H9 (cell line): ENCODE measurements at regions not wholly inside any gene's neighbourhood (a gene's known extent, or its start where the extent isn't known, plus 50 kb on each side); places are given as distances from the start of the nearest gene placed in this dataset.

Experiments used
- DNase-seq: peaks from one replicate; pipeline ENCODE4 v3.0.0-alpha.2; 2017
- H2AFZ ChIP-seq: one replicate; pipeline ENCODE4 v1.6.1; 2013; ENCODE audit warnings: mild to moderate bottlenecking, low read length, control low read depth, moderate library complexity
- H2AK5ac ChIP-seq: 2 replicates; pipeline ENCODE4 v1.6.1; 2013; ENCODE audit warnings: low read length, control low read depth, mixed read lengths; ENCODE audit not compliant: insufficient read length
- H2BK120ac ChIP-seq: one replicate; pipeline ENCODE4 v1.6.1; 2013; ENCODE audit warnings: low read depth, mild to moderate bottlenecking, low read length, control low read depth, inconsistent platforms; ENCODE audit not compliant: poor library complexity, severe bottlenecking
- H2BK12ac ChIP-seq: 2 replicates; pipeline ENCODE4 v1.6.1; 2013; ENCODE audit warnings: low read length, control low read depth, mixed read lengths, low read depth; ENCODE audit not compliant: insufficient read length
- H2BK15ac ChIP-seq: 2 replicates; pipeline ENCODE4 v1.6.1; 2013; ENCODE audit warnings: low read depth, low read length, control low read depth
- H2BK20ac ChIP-seq: one replicate; pipeline ENCODE4 v1.6.1; 2013; ENCODE audit warnings: low read depth, mild to moderate bottlenecking, low read length, control low read depth, inconsistent platforms; ENCODE audit not compliant: poor library complexity, severe bottlenecking
- H2BK5ac ChIP-seq: 2 replicates; pipeline ENCODE4 v1.6.1; 2013; ENCODE audit warnings: low read length, control low read depth, mixed read lengths; ENCODE audit not compliant: insufficient read length
- H3K14ac ChIP-seq: 2 replicates; pipeline ENCODE4 v1.6.1; 2013; ENCODE audit warnings: low read length, control low read depth; ENCODE audit not compliant: insufficient read depth
- H3K18ac ChIP-seq: 2 replicates; pipeline ENCODE4 v1.6.1; 2013; ENCODE audit warnings: low read depth, mild to moderate bottlenecking, mixed read lengths, low read length, control low read depth; ENCODE audit not compliant: insufficient read length
- H3K23ac ChIP-seq: 2 replicates; pipeline ENCODE4 v1.6.1; 2013; ENCODE audit warnings: low read length, control low read depth, mixed read lengths, low read depth; ENCODE audit not compliant: insufficient read length
- H3K23me2 ChIP-seq: 2 replicates; pipeline ENCODE4 v1.6.1; 2013; ENCODE audit warnings: low read depth, mild to moderate bottlenecking, mixed read lengths, low read length, control low read depth; ENCODE audit not compliant: insufficient read length, poor library complexity, severe bottlenecking
- H3K27ac ChIP-seq: 2 replicates; pipeline ENCODE4 v1.5.1; 2013; ENCODE audit warnings: low read length, control low read depth, mixed read lengths, low read depth; ENCODE audit not compliant: insufficient read length
- H3K27me3 ChIP-seq: 2 replicates; pipeline ENCODE4 v1.6.1; 2013; ENCODE audit warnings: low read length, control low read depth, inconsistent platforms; ENCODE audit not compliant: insufficient read depth
- H3K4ac ChIP-seq: 2 replicates; pipeline ENCODE4 v1.6.1; 2013; ENCODE audit warnings: low read depth, mild to moderate bottlenecking, control low read depth, inconsistent platforms, low read length, moderate library complexity
- H3K4me1 ChIP-seq: 2 replicates; pipeline ENCODE4 v1.6.1; 2013; ENCODE audit warnings: low read length, control low read depth, inconsistent platforms; ENCODE audit not compliant: insufficient read depth
- H3K4me2 ChIP-seq: 2 replicates; pipeline ENCODE4 v1.6.1; 2013; ENCODE audit warnings: low read length, control low read depth, mixed read lengths; ENCODE audit not compliant: insufficient read length, insufficient read depth
- H3K56ac ChIP-seq: 2 replicates; pipeline ENCODE4 v1.6.1; 2013; ENCODE audit warnings: low read depth, mild to moderate bottlenecking, mixed read lengths, low read length, control low read depth; ENCODE audit not compliant: insufficient read length
- H3K79me1 ChIP-seq: 2 replicates; pipeline ENCODE4 v1.6.1; 2013; ENCODE audit warnings: low read depth, mild to moderate bottlenecking, moderate library complexity, low read length, control low read depth, inconsistent platforms; ENCODE audit not compliant: insufficient read depth, poor library complexity, severe bottlenecking
- H3K79me2 ChIP-seq: 2 replicates; pipeline ENCODE4 v1.6.1; 2013; ENCODE audit warnings: low read length, control low read depth, inconsistent platforms; ENCODE audit not compliant: insufficient read depth
- H3K9ac ChIP-seq: 2 replicates; pipeline ENCODE4 v1.6.1; 2013; ENCODE audit warnings: low read length, control low read depth, mixed read lengths; ENCODE audit not compliant: insufficient read length; ENCODE audit errors: extremely low read depth
- H3K9me3 ChIP-seq: one replicate; pipeline ENCODE4 v1.6.1; 2013; ENCODE audit warnings: low read depth, low read length, inconsistent platforms; ENCODE audit not compliant: control insufficient read depth
- H3T11ph ChIP-seq: one replicate; pipeline ENCODE4 v1.6.1; 2013; ENCODE audit warnings: mild to moderate bottlenecking, low read length, control low read depth, inconsistent platforms
- H4K20me1 ChIP-seq: one replicate; pipeline ENCODE4 v1.6.1; 2013; ENCODE audit not compliant: control insufficient read depth, insufficient read length, insufficient read depth
- H4K5ac ChIP-seq: 2 replicates; pipeline ENCODE4 v1.6.1; 2013; ENCODE audit warnings: low read depth, mild to moderate bottlenecking, mixed read lengths, low read length, control low read depth; ENCODE audit not compliant: insufficient read length
- H4K8ac ChIP-seq: replicated peaks from 2 replicates; pipeline ENCODE4 v1.6.1; 2013; ENCODE audit warnings: low read length, control low read depth, mixed read lengths, low read depth; ENCODE audit not compliant: insufficient read length
- H4K91ac ChIP-seq: 2 replicates; pipeline ENCODE4 v1.6.1; 2013; ENCODE audit warnings: low read depth, mild to moderate bottlenecking, moderate library complexity, mixed read lengths, low read length, control low read depth; ENCODE audit not compliant: insufficient read length
- H3K27ac Mint-ChIP-seq, 3 experiments: 2 replicates in 2 of 3; 3 replicates in 1 of 3; pipeline ENCODE4 v1.8.0; 2020 to 2021; ENCODE audit warnings: mixed read lengths in 3 of 3, mild to moderate bottlenecking in 1 of 3, moderate library complexity in 1 of 3
- H3K27me3 Mint-ChIP-seq: 2 replicates; pipeline ENCODE4 v1.8.0; 2021; ENCODE audit warnings: low read depth, mild to moderate bottlenecking, moderate library complexity, mixed read lengths
- H3K36me3 Mint-ChIP-seq, 3 experiments: 2 replicates in 2 of 3; 3 replicates in 1 of 3; pipeline ENCODE4 v1.8.0; 2020 to 2021; ENCODE audit warnings: low read depth in 3 of 3, mixed read lengths in 3 of 3; ENCODE audit not compliant: insufficient read depth in 1 of 3
- H3K4me1 Mint-ChIP-seq, 2 experiments: 2 replicates each; pipeline ENCODE4 v1.8.0; 2020; ENCODE audit warnings: mixed read lengths in 2 of 2
- H3K4me3 Mint-ChIP-seq, 2 experiments: 2 replicates in 1 of 2; 3 replicates in 1 of 2; pipeline ENCODE4 v1.8.0; 2020 to 2021; ENCODE audit warnings: mild to moderate bottlenecking in 2 of 2, mixed read lengths in 2 of 2, moderate library complexity in 1 of 2
- H3K9me3 Mint-ChIP-seq, 2 experiments: 2 replicates in 1 of 2; 3 replicates in 1 of 2; pipeline ENCODE4 v1.8.0; 2020; ENCODE audit warnings: mild to moderate bottlenecking in 2 of 2, mixed read lengths in 2 of 2, moderate library complexity in 1 of 2
- CTCF ChIP-seq: fragments of 200-600 bp; sonication (generic); conservative IDR thresholded peaks from 3 replicates; pipeline ENCODE4 v1.8.0; 2021; ENCODE audit warnings: antibody characterized with exemption, mild to moderate bottlenecking
- WGBS: extraction: QIAGEN DNeasy Blood & Tissue Kit; methylation state at CpG from one replicate; pipeline ENCODE4 v1.1.7; 2013; ENCODE audit warnings: missing lambda C conversion rate, low lambda C conversion rate, mixed read lengths; ENCODE audit not compliant: insufficient read length; ENCODE audit errors: extremely low coverage; 5-methylcytosine and 5-hydroxymethylcytosine counted together

GRCh38 chr18:75344161-75344560 is 83.3 kb downstream of the SMIM21 start:
- Histone ChIP-seq H2BK15ac (no peak overlapping the region), H3K23me2 (no peaks in the 10 kb centered on the region), H3K18ac (no peak overlapping the region), H2BK20ac (no peak overlapping the region), H4K20me1 (no peaks in the 10 kb centered on the region), H3K9ac (no peak overlapping the region), H4K8ac (no peak overlapping the region), H2BK12ac (no peak overlapping the region), H2AFZ (no peak overlapping the region), H3K23ac (no peak overlapping the region), H2BK120ac (no peak overlapping the region), H3K14ac (no peak overlapping the region), H3K4me2 (no peak overlapping the region), H3K27me3 (no peaks in the 10 kb centered on the region), H3K56ac (no peak overlapping the region), H3K9me3 (no peaks in the 10 kb centered on the region), H3K4ac (no peak overlapping the region), H2AK5ac (no peak overlapping the region), H3T11ph (no peak overlapping the region), H3K79me2 (no peaks in the 10 kb centered on the region), H3K27ac (no peak overlapping the region), H4K91ac (no peak overlapping the region), H2BK5ac (no peak overlapping the region), H4K5ac (no peak overlapping the region), H3K79me1 (no peaks in the 10 kb centered on the region), H3K4me1 (no peaks in the 10 kb centered on the region)
- Mint-ChIP-seq H3K4me3 (no peak overlapping the region), H3K4me1 (peaks cover 17 to 18% of the 10 kb centered on the region in 2 experiments), H3K36me3 (no peaks in the 10 kb centered on the region), H3K27ac (no peak overlapping the region), H3K9me3 (no peaks in the 10 kb centered on the region), H3K27me3 (peaks cover under 1% of the 10 kb centered on the region; the same call in 1 of the 2 replicates)
- peak; percentile 57 for DNase-seq
- no CpG with 5 or more reads among the region's 8 CpGs for WGBS
- peak; percentile 58 for TF ChIP-seq CTCF
